Natural killer cell (primary cell): ENCODE measurements at regions not wholly inside any gene's neighbourhood (a gene's known extent, or its start where the extent isn't known, plus 50 kb on each side); places are given as distances from the start of the nearest gene placed in this dataset.

Experiments
- ATAC-seq, 3 donors: fragments of 150-1000 bp in 2 of 3; fragments of 200-7000 bp in 1 of 3; cut with Tn5 transposase; 1 replicate in 1 of 3; 2 replicates in 2 of 3; pipeline ENCODE4 v1.10.0; 2021; ENCODE audit warnings: mild to moderate bottlenecking in 2 of 3, moderate library complexity in 2 of 3
- DNase-seq, 2 donors: peaks; one replicate each; pipeline versions ENCODE4 v3.0.0 to v3.0.0-alpha.2; 2013 to 2021; ENCODE audit warnings: mixed read lengths in 1 of 2
- H3K27ac ChIP-seq: one replicate; pipeline ENCODE4 v1.5.1; 2013; ENCODE audit warnings: mild to moderate bottlenecking, low read length
- H3K27me3 ChIP-seq: one replicate; pipeline ENCODE4 v1.6.1; 2013; ENCODE audit warnings: low read length; ENCODE audit not compliant: control insufficient read depth, insufficient read depth
- H3K36me3 ChIP-seq: one replicate; pipeline ENCODE4 v1.6.1; 2013; ENCODE audit warnings: low read length; ENCODE audit not compliant: control insufficient read depth, insufficient read depth
- H3K4me1 ChIP-seq: one replicate; pipeline ENCODE4 v1.6.1; 2013; ENCODE audit warnings: low read length; ENCODE audit not compliant: control insufficient read depth, insufficient read depth
- H3K4me3 ChIP-seq: one replicate; pipeline ENCODE4 v1.5.1; 2013; ENCODE audit warnings: low read length
- H3K9me3 ChIP-seq: one replicate; pipeline ENCODE4 v1.6.1; 2013; ENCODE audit warnings: low read length; ENCODE audit not compliant: control insufficient read depth, insufficient read depth
- H3K27ac Mint-ChIP-seq, 2 donors: one replicate each; pipeline ENCODE4 v1.8.0; 2022; ENCODE audit warnings: mild to moderate bottlenecking in 2 of 2, mixed read lengths in 2 of 2, moderate library complexity in 1 of 2
- H3K27me3 Mint-ChIP-seq, 2 donors: one replicate each; pipeline ENCODE4 v1.8.0; 2022; ENCODE audit warnings: low read depth in 2 of 2, mixed read lengths in 2 of 2
- H3K36me3 Mint-ChIP-seq: one replicate; pipeline ENCODE4 v1.8.0; 2022; ENCODE audit warnings: mixed read lengths
- H3K4me1 Mint-ChIP-seq, 2 donors: one replicate each; pipeline ENCODE4 v1.8.0; 2022; ENCODE audit warnings: mixed read lengths in 2 of 2
- H3K4me3 Mint-ChIP-seq: one replicate; pipeline ENCODE4 v1.8.0; 2022; ENCODE audit warnings: mild to moderate bottlenecking, moderate library complexity, mixed read lengths
- H3K9me3 Mint-ChIP-seq, 2 donors: one replicate each; pipeline ENCODE4 v1.8.0; 2022; ENCODE audit warnings: mixed read lengths in 2 of 2
- WGBS: methylation state at CpG from one replicate; pipeline ENCODE4 v1.1.7; 2013; ENCODE audit warnings: missing lambda C conversion rate; ENCODE audit not compliant: insufficient coverage; 5-methylcytosine and 5-hydroxymethylcytosine counted together
- intact Hi-C: fragments of 100-400 bp; cut with micrococcal nuclease; formaldehyde crosslinking; loops from one replicate; pipeline ENCODE4 v1.14.2; 2022
- TF ChIP-seq, protein P1 (sequence below): fragments of 200-600 bp; IDR thresholded peaks from one replicate; pipeline ENCODE4 v1.8.0; 2022; ENCODE audit warnings: antibody characterized with exemption

DNA sequence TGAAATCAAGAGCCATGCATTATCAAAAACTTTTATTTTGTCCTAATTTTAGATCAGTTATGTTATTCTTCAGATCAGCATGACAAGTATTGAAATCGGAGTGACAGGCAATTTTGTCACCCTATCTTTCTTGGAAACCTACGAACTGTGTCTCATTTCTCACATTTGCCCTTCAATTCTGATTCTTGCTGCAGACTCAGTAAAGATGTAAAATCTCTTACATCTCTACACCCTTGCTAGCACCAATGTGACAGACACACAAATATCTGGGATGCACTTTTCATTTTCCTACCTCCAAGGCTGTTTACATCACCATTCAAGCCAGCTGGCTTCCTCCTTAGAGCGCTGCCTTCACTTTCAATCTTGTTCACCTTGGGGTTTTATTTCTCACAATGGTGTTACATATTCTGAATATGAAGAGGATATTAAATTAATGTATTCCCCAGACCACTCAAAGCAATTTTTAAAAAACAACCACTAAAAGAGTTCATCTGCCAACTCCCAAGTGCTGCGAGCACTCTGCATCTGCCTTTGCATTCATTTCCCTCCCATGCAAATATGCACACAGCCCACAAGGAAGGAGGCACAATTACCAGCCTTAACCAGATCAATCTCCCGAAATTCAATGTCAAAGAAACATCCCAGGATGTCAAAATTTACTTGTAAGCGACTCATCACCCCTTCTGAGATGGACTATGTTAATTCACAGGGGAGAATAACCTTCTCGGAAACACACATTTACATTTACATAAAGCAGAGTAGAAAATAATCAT lies 164.3 kb downstream of the ENC1 start:
- Mint-ChIP-seq H3K27ac (no peak overlapping the region), H3K9me3 (no peaks in the 10 kb centered on the region), H3K27me3 (peaks cover 3 to 14% of the 10 kb centered on the region in 2 donors), H3K36me3 (no peaks in the 10 kb centered on the region), H3K4me1 (no peaks in the 10 kb centered on the region), H3K4me3 (no peak overlapping the region)
- H3K27ac ChIP-seq = no peak overlapping the region
- WGBS = 72% methylated on average over 6 of the region's 7 CpGs
- H3K36me3 ChIP-seq = no peaks in the 10 kb centered on the region
- intact Hi-C loops = no loop called here
- DNase-seq (no peak), ATAC-seq (no peak)
- H3K9me3 ChIP-seq = no peaks in the 10 kb centered on the region
- TF ChIP-seq, protein P1, sequence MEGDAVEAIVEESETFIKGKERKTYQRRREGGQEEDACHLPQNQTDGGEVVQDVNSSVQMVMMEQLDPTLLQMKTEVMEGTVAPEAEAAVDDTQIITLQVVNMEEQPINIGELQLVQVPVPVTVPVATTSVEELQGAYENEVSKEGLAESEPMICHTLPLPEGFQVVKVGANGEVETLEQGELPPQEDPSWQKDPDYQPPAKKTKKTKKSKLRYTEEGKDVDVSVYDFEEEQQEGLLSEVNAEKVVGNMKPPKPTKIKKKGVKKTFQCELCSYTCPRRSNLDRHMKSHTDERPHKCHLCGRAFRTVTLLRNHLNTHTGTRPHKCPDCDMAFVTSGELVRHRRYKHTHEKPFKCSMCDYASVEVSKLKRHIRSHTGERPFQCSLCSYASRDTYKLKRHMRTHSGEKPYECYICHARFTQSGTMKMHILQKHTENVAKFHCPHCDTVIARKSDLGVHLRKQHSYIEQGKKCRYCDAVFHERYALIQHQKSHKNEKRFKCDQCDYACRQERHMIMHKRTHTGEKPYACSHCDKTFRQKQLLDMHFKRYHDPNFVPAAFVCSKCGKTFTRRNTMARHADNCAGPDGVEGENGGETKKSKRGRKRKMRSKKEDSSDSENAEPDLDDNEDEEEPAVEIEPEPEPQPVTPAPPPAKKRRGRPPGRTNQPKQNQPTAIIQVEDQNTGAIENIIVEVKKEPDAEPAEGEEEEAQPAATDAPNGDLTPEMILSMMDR = no peak
- no peaks in the 10 kb centered on the region for H3K4me1 ChIP-seq
- no peak overlapping the region for H3K4me3 ChIP-seq
- H3K27me3 ChIP-seq = no peaks in the 10 kb centered on the region

DNA sequence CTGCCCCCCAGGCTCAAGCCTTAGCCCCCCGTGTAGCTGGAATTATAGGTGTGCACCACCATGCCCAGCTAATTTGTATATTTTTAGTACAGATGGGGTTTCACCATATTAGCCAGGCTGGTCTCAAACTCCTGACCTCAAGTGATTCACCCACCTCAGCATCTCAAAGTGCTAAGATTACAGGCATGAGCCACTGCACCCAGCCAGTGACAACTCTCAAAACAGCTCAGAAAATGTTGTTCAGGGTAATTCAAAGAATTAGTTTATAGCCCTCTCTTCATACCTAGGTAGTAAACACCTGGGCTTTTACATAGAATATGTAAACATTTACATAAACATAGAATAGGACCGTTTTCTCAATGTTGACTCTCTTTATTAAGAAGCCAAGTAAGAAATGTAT lies 168.7 kb downstream of the ENC1 start:
- H3K9me3 Mint-ChIP-seq = no peaks in the 10 kb centered on the region
- WGBS = 100% methylated on average over 2 of the region's 2 CpGs
- no peaks in the 10 kb centered on the region for H3K36me3 ChIP-seq
- no peaks in the 10 kb centered on the region for H3K4me1 Mint-ChIP-seq
- H3K9me3 ChIP-seq = no peaks in the 10 kb centered on the region
- no peak for ATAC-seq
- no peak overlapping the region for H3K27ac ChIP-seq
- H3K27ac Mint-ChIP-seq = no peak overlapping the region
- peaks cover 0 to 14% of the 10 kb centered on the region in 2 donors for H3K27me3 Mint-ChIP-seq
- no peak for DNase-seq
- H3K36me3 Mint-ChIP-seq = no peaks in the 10 kb centered on the region
- no peaks in the 10 kb centered on the region for H3K27me3 ChIP-seq
- TF ChIP-seq, protein P1 = no peak
- H3K4me3 Mint-ChIP-seq = no peak overlapping the region
- no peaks in the 10 kb centered on the region for H3K4me1 ChIP-seq
- H3K4me3 ChIP-seq = no peak overlapping the region
- intact Hi-C loops = no loop called here

DNA sequence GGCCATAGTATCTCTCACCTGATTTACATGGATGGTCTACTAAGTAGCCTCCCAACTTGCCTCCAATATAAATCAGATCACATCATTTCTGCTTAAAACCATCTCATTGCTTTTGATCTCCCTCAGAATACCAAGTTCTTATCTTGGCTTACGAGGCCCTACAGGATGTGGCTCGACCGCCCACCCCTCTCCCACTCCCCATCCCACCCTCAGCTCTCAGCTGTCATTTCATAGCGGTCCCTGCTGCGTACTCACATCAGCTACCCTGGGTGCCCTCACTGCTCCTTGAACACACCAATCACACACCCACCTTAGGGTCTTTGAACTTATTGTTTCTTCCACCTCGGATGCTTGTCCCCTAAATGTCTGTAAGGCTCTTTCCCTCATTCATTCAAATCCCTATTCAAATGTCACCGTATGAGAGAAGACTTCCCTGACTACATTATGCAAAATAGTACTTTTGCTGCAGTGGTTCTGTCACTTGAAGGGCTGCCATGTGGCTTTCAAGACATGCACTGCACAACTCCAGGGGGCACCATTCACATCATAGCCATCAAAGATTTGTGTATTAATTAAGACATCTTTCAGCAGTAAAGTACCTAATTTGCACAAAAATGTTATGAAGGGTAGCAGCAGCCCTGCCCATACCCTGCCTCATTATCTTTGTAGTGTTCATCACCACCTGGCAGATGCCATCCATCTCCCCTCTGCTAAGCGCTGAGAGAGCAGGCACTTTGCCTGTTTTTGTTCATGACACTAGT lies 171.1 kb downstream of the ENC1 start:
- H3K36me3 ChIP-seq = no peaks in the 10 kb centered on the region
- Mint-ChIP-seq H3K4me3 (no peak overlapping the region), H3K27me3 (no peaks in the 10 kb centered on the region), H3K4me1 (no peaks in the 10 kb centered on the region), H3K36me3 (no peaks in the 10 kb centered on the region), H3K27ac (no peak overlapping the region), H3K9me3 (no peaks in the 10 kb centered on the region)
- WGBS = 68% methylated on average over 8 of the region's 8 CpGs
- ATAC-seq = no peak
- intact Hi-C loops = no loop called here
- no peak for DNase-seq
- TF ChIP-seq, protein P1 = no peak
- H3K27ac ChIP-seq = no peak overlapping the region
- no peak overlapping the region for H3K4me3 ChIP-seq
- H3K27me3 ChIP-seq = no peaks in the 10 kb centered on the region
- no peaks in the 10 kb centered on the region for H3K9me3 ChIP-seq
- no peaks in the 10 kb centered on the region for H3K4me1 ChIP-seq
